Gastrocnemius medialis (tissue), 4 donors: ENCODE measurements at regions not wholly inside any gene's neighbourhood (a gene's known extent, or its start where the extent isn't known, plus 50 kb on each side); places are given as distances from the start of the nearest gene placed in this dataset.
A peak's percentile ranks its signal among the peaks of the same experiment; 100 is the strongest.

Source experiments
- ATAC-seq, 2 donors: fragments of 150-250 bp; one replicate each; pipeline ENCODE4 v1.9.1; 2016
- DNase-seq, 2 donors: peaks; one replicate each; pipeline ENCODE4 v3.0.0-alpha.2; 2019
- H3K27ac ChIP-seq, 4 donors: fragments of 200-600 bp; sonication (generic); 1 replicate in 1 of 4; 2 replicates in 3 of 4; pipeline ENCODE4 v1.5.1; 2016 to 2018; ENCODE audit warnings: mild to moderate bottlenecking in 2 of 4, moderate library complexity in 1 of 4
- H3K27me3 ChIP-seq, 3 donors: fragments of 200-600 bp; sonication (generic) in 2 of 3; 1 replicate in 1 of 3; 2 replicates in 2 of 3; pipeline versions ENCODE4 v1.5.1 to v1.6.0; 2016 to 2019; ENCODE audit warnings: mild to moderate bottlenecking in 1 of 3, moderate library complexity in 1 of 3
- H3K36me3 ChIP-seq, 2 donors: fragments of 200-600 bp; sonication (generic) in 1 of 2; one replicate each; pipeline ENCODE4 v1.5.1; 2017 to 2018
- H3K4me1 ChIP-seq, 2 donors: fragments of 200-600 bp; sonication (generic) in 1 of 2; one replicate each; pipeline ENCODE4 v1.5.1; 2016 to 2017; ENCODE audit warnings: mild to moderate bottlenecking in 2 of 2
- H3K4me3 ChIP-seq, 4 donors: fragments of 200-600 bp; sonication (generic) in 3 of 4; 1 replicate in 1 of 4; 2 replicates in 3 of 4; pipeline ENCODE4 v1.5.1; 2016 to 2019; ENCODE audit warnings: mild to moderate bottlenecking in 2 of 4
- H3K9me3 ChIP-seq, 3 donors: fragments of 200-600 bp; sonication (generic) in 2 of 3; 1 replicate in 1 of 3; 2 replicates in 2 of 3; pipeline ENCODE4 v1.5.1; 2016 to 2019
- POLR2A ChIP-seq, 2 donors: fragments of 450-650 bp; IDR thresholded peaks; one replicate each; pipeline ENCODE4 v1.6.1; 2017; ENCODE audit warnings: antibody characterized with exemption in 2 of 2, mild to moderate bottlenecking in 2 of 2, moderate library complexity in 2 of 2
- in situ Hi-C, 4 donors: fragments of 200-750 bp; cut with MboI; loops; one replicate each; pipeline versions ENCODE4 v1.15.0 to v1.8.0; 2017; ENCODE audit warnings: low sequenced_read_pairs in 4 of 4
- intact Hi-C: fragments of 100-400 bp; cut with DNase I; formaldehyde crosslinking; loops from one replicate; pipeline ENCODE4 v1.15.1; 2023; ENCODE audit warnings: low total_unique reads
- TF ChIP-seq, protein P1 (sequence below), 5 experiments: fragments of 450-650 bp in 3 of 5; fragments of 200-600 bp in 2 of 5; sonication (generic) in 2 of 5; IDR thresholded peaks in 4 of 5; conservative IDR thresholded peaks in 1 of 5; 1 replicate in 4 of 5; 2 replicates in 1 of 5; pipeline ENCODE4 v1.5.1; 2016 to 2019; ENCODE audit warnings: antibody characterized with exemption in 5 of 5, mild to moderate bottlenecking in 3 of 5, moderate library complexity in 3 of 5

DNA sequence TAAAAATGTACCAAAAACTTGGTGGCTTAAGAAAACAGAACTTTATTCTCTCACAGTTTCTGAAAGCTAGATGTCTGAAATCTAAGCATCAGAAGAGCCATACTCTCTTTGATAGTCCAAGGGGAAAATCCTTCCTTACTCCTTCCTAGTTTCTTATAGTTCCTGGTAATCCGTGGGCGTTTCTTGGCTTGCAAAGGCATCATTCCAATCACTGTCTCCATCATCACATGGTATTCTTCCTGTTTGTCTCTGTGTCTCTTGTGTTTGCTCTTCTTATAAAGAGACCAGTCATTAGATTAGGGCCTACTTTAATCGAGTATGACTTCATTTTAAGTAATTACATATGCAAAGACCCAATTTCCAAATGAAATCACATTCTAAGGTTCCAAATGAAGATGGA, 118.9 kb upstream of the FSTL5 start:
- in situ Hi-C loops = no loop called here
- Histone ChIP-seq H3K27me3 (no peaks in the 10 kb centered on the region), H3K27ac (no peak overlapping the region), H3K9me3 (no peaks in the 10 kb centered on the region), H3K4me1 (no peaks in the 10 kb centered on the region), H3K36me3 (no peaks in the 10 kb centered on the region), H3K4me3 (no peak overlapping the region)
- DNase-seq (no peak), ATAC-seq (no peak)
- intact Hi-C loops = no loop called here
- TF ChIP-seq, protein P1, sequence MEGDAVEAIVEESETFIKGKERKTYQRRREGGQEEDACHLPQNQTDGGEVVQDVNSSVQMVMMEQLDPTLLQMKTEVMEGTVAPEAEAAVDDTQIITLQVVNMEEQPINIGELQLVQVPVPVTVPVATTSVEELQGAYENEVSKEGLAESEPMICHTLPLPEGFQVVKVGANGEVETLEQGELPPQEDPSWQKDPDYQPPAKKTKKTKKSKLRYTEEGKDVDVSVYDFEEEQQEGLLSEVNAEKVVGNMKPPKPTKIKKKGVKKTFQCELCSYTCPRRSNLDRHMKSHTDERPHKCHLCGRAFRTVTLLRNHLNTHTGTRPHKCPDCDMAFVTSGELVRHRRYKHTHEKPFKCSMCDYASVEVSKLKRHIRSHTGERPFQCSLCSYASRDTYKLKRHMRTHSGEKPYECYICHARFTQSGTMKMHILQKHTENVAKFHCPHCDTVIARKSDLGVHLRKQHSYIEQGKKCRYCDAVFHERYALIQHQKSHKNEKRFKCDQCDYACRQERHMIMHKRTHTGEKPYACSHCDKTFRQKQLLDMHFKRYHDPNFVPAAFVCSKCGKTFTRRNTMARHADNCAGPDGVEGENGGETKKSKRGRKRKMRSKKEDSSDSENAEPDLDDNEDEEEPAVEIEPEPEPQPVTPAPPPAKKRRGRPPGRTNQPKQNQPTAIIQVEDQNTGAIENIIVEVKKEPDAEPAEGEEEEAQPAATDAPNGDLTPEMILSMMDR (IDR thresholded peaks at IDR 0.05 in 4 of 5, conservative IDR thresholded peaks at IDR 0.05 in 1 of 5) = no peak
- TF ChIP-seq POLR2A (IDR thresholded peaks at IDR 0.05) = no peak

DNA sequence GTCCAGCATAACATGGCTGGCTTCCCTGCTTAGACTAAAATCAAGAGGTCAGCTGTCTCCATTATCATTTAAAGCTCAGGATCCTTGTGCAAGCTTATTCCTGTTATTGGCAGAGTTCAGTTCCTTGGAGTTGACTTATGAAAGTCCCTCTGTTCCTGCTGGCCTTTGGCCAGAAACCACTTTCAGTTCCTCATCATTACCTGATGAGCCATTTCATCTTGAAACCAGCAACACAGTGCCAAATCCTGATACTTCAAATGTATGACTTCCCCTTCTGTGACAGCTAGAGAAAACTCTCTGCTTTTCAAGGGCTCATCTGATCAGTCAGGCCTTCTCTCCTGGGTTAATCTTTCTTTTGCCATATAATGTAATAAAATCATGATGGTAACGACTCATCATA, 110.6 kb upstream of the FSTL5 start:
- ATAC-seq (peak in 1 of 2 donors; percentile 8), DNase-seq (peak; percentile 3 to 30)
- TF ChIP-seq, protein P1 (IDR thresholded peaks at IDR 0.05 in 4 of 5, conservative IDR thresholded peaks at IDR 0.05 in 1 of 5) = no peak
- TF ChIP-seq POLR2A (IDR thresholded peaks at IDR 0.05) = no peak
- H3K4me1 ChIP-seq = no peaks in the 10 kb centered on the region
- intact Hi-C loops = no loop called here
- in situ Hi-C loops = no loop called here
- H3K9me3 ChIP-seq = no peaks in the 10 kb centered on the region
- no peak overlapping the region for H3K27ac ChIP-seq
- H3K4me3 ChIP-seq = no peak overlapping the region
- H3K36me3 ChIP-seq = no peaks in the 10 kb centered on the region
- no peaks in the 10 kb centered on the region for H3K27me3 ChIP-seq

DNA sequence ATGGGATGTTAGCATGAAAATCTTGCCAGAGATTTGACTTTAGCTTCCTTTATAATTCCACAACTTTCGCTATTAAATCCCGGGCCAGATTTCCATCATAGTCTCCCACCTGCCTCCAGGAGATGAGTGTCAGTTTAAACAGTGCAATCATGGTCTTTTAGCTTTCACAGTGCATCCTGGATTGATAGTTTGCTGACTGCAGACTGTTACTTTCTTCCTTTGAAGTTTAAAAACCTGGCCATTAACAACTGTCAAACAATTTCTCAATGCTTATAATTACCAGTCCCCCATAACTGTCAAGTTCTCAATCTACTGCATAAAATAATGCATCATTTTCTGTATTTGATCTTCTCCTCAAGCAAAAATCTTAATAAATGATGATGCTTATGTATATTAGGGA, 108.4 kb upstream of the FSTL5 start:
- TF ChIP-seq, protein P1 (IDR thresholded peaks at IDR 0.05 in 4 of 5, conservative IDR thresholded peaks at IDR 0.05 in 1 of 5) = no peak
- no peak for TF ChIP-seq POLR2A (IDR thresholded peaks at IDR 0.05)
- no peak for ATAC-seq
- Histone ChIP-seq H3K36me3 (no peaks in the 10 kb centered on the region), H3K4me3 (no peak overlapping the region), H3K4me1 (no peaks in the 10 kb centered on the region), H3K27me3 (no peaks in the 10 kb centered on the region), H3K9me3 (no peaks in the 10 kb centered on the region), H3K27ac (no peak overlapping the region)
- in situ Hi-C loops = no loop called here
- intact Hi-C loops = no loop called here
- DNase-seq = no peak

DNA sequence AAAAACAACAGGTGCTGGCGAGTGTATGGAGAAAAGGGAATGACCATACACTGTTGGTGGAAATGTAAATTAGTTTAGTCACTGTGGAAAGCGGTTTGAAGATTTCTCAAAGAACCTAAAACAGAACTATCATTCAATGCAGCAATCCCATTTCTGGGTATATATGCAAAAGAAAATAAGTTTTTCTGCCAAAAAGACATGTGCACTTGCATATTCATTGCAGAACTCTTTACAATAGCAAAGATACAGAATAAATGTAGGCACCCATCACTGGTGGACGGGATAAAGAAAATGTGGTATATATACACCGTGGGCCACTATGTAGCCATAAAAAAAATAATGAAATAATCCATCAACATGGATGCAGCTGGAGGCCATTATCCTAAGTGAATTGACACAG, 105.1 kb upstream of the FSTL5 start:
- no peak for TF ChIP-seq POLR2A (IDR thresholded peaks at IDR 0.05)
- TF ChIP-seq, protein P1 (IDR thresholded peaks at IDR 0.05 in 4 of 5, conservative IDR thresholded peaks at IDR 0.05 in 1 of 5) = no peak
- in situ Hi-C loops (no loop called here), intact Hi-C loops (no loop called here)

DNA sequence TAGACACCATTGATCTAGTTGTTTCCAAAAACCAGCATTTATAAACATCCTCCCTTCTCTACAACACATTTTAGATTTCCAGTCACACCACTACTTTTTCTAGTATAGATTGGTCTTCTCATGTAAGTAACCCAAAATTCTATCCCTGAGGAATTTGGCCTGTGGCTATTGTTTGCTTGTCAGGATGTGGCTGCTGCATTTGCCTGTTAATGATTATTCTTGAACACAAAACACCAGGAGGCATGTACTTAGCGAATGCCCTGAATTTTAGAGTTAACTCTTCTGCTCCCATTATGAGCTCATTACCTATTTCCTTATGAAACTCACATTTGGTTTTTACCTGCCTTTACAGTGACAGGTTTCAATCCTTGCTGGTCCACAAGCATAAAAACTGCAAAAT, 102.0 kb upstream of the FSTL5 start:
- H3K27me3 ChIP-seq = no peaks in the 10 kb centered on the region
- no peak overlapping the region for H3K4me3 ChIP-seq
- no peak for ATAC-seq
- intact Hi-C loops = no loop called here
- H3K36me3 ChIP-seq = no peaks in the 10 kb centered on the region
- in situ Hi-C loops = no loop called here
- no peak for TF ChIP-seq POLR2A (IDR thresholded peaks at IDR 0.05)
- TF ChIP-seq, protein P1 (IDR thresholded peaks at IDR 0.05 in 4 of 5, conservative IDR thresholded peaks at IDR 0.05 in 1 of 5) = no peak
- no peak for DNase-seq
- peaks cover 0 to 17% (median 0%) of the 10 kb centered on the region in 3 donors for H3K9me3 ChIP-seq
- H3K27ac ChIP-seq = no peak overlapping the region
- no peaks in the 10 kb centered on the region for H3K4me1 ChIP-seq

More for the DNA sequence above, 105.1 kb upstream of the FSTL5 start:
- Histone ChIP-seq H3K4me3 (no peak overlapping the region), H3K4me1 (no peaks in the 10 kb centered on the region), H3K9me3 (peaks cover 0 to 14% (median 0%) of the 10 kb centered on the region in 3 donors), H3K36me3 (no peaks in the 10 kb centered on the region), H3K27me3 (no peaks in the 10 kb centered on the region), H3K27ac (no peak overlapping the region)
- ATAC-seq = no peak
- no peak for DNase-seq
